Small intestine (tissue), 7 donors: ENCODE measurements at regions not wholly inside any gene's neighbourhood (a gene's known extent, or its start where the extent isn't known, plus 50 kb on each side); places are given as distances from the start of the nearest gene placed in this dataset.

Source experiments
- DNase-seq, 2 donors: peaks; one replicate each; pipeline versions ENCODE4 v3.0.0 to v3.0.0-alpha.2; 2013
- FAIRE-seq: peaks from 2 replicates; lab custom pipeline; 2012; peaks lifted over from hg19 to GRCh38; lab: Jason Lieb, UNC
- H3K27ac ChIP-seq, 3 donors: one replicate each; pipeline ENCODE4 v1.5.1; 2013; ENCODE audit warnings: low read length in 2 of 3, mild to moderate bottlenecking in 2 of 3, control low read depth in 1 of 3, inconsistent platforms in 1 of 3, low read depth in 1 of 3, moderate library complexity in 1 of 3
- H3K27me3 ChIP-seq, 3 donors: one replicate each; pipeline ENCODE4 v1.6.1; 2013; ENCODE audit warnings: low read length in 3 of 3, inconsistent platforms in 1 of 3; ENCODE audit not compliant: control insufficient read depth in 3 of 3, insufficient read depth in 3 of 3
- H3K36me3 ChIP-seq, 3 donors: one replicate each; pipeline ENCODE4 v1.6.1; 2013; ENCODE audit warnings: low read length in 3 of 3, inconsistent platforms in 1 of 3, low read depth in 1 of 3, mild to moderate bottlenecking in 1 of 3, moderate library complexity in 1 of 3; ENCODE audit not compliant: control insufficient read depth in 3 of 3, insufficient read depth in 2 of 3
- H3K4me1 ChIP-seq, 3 donors: one replicate each; pipeline ENCODE4 v1.6.1; 2013; ENCODE audit warnings: low read length in 2 of 3, inconsistent platforms in 1 of 3, low read depth in 1 of 3, mild to moderate bottlenecking in 1 of 3, moderate library complexity in 1 of 3; ENCODE audit not compliant: control insufficient read depth in 3 of 3, insufficient read depth in 2 of 3
- H3K4me3 ChIP-seq, 3 donors: one replicate each; pipeline ENCODE4 v1.5.1; 2013; ENCODE audit warnings: low read length in 3 of 3, control low read depth in 1 of 3, inconsistent platforms in 1 of 3, low read depth in 1 of 3, mild to moderate bottlenecking in 1 of 3, moderate library complexity in 1 of 3
- H3K9me3 ChIP-seq, 2 donors: one replicate each; pipeline ENCODE4 v1.6.1; 2013; ENCODE audit warnings: low read depth in 1 of 2, low read length in 1 of 2; ENCODE audit not compliant: control insufficient read depth in 2 of 2, insufficient read depth in 1 of 2
- WGBS, 3 donors: extraction: QIAGEN DNeasy Blood & Tissue Kit; methylation state at CpG; one replicate each; pipeline ENCODE4 v1.1.7; 2013; 5-methylcytosine and 5-hydroxymethylcytosine counted together
- donor health status: healthy with polysubstance abuse.
- donor health status: control.
- donor health status: control.
- donor health status: Bipolar disorder and iron deficiency.
- donor health status: healthy.

DNA sequence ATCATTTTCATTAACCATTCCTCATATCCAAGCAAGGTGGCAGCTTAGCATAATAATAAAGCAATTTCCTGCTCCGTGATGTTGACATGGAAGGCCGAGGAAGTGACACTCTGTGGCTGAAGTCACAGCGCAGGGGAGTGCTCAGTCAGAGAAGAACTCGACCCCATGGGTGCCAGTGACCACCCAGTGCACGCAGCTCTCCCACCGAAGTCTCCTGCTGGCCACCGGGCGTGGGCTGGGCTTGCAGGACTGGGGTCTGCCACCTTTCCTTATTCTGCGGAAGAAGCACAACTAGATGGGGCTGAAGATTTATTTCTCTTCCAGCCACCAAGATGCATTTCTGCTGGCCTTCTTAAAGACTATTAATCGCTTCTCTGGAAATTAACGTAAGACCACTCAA is 132.1 kb upstream of the SPACA7 start:
- no peak for FAIRE-seq
- H3K4me3 ChIP-seq: no peak overlapping the region
- H3K9me3 ChIP-seq: no peaks in the 10 kb centered on the region
- no peaks in the 10 kb centered on the region for H3K27me3 ChIP-seq
- no peak for DNase-seq
- WGBS, 3 donors: 71 to 76% (median 74%) methylated on average over 11 of the region's 11 CpGs
- no peaks in the 10 kb centered on the region for H3K36me3 ChIP-seq
- no peak overlapping the region for H3K27ac ChIP-seq
- H3K4me1 ChIP-seq: no peaks in the 10 kb centered on the region

DNA sequence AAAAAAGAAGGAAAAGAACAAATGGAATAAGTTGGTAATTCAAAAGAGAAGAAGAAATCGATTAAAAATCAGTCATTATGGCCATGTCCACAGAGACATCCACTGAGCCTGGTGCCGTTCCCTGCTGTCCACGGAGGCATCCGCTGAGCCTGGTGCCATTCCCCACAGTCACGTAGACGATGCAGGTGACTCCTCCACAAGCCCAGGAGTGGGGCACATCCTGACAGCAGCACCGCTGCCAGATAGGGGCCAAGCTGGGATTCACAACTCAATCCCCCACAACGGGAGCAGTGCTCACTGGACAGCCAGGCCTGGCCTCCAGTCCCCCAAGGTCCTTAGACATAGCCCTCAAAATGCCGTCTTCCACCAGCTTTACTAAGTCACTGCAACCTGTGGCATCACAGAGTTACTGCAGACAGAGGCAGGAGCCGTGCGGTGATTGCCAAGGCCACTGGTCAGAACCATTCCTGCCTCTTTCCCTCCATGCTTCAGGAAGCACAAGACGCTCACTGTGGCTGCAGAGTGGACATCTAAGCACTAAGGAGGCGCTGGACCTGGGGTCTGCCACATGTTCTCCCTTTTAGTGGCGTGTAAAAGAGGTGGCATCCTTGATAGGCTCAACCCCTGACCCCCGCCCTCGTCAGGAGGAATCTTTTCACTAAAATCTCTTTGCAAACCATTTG is 131.5 kb upstream of the SPACA7 start:
- Histone ChIP-seq H3K27me3 (no peaks in the 10 kb centered on the region), H3K4me1 (no peaks in the 10 kb centered on the region), H3K36me3 (no peaks in the 10 kb centered on the region), H3K4me3 (no peak overlapping the region), H3K9me3 (no peaks in the 10 kb centered on the region), H3K27ac (no peak overlapping the region)
- FAIRE-seq: no peak
- WGBS, 3 donors: 80 to 89% (median 86%) methylated on average over 16 of the region's 16 CpGs
- no peak for DNase-seq

DNA sequence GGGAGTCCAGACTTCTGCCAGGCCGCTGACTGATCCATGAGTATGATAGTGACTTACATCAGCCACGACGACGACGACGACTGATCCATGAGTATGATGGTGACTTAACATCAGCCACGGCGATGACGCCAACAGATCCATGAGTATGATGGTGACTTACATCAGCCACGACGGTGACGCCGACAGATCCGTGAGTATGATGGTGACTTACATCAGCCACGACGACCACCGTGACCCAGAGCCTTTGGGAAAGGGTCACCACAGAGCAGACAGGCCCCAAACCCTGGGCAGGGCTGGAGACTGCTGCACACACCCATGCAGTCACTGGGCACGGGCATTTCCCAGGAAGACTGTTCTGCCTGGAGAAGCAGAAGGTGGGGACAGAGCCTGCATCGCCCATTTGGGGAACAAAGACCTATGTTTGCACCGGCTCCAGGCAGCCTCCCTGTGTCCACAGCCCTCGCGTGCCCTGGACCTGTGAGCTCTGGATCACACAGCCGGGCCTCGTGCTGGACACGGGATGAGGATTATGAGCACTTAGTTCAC is 130.9 kb upstream of the SPACA7 start:
- Histone ChIP-seq H3K27me3 (no peaks in the 10 kb centered on the region), H3K9me3 (no peaks in the 10 kb centered on the region), H3K4me1 (no peaks in the 10 kb centered on the region), H3K27ac (no peak overlapping the region), H3K4me3 (no peak overlapping the region), H3K36me3 (no peaks in the 10 kb centered on the region)
- no peak for FAIRE-seq
- 90 to 93% (median 92%) methylated on average over 25 of the region's 25 CpGs for WGBS, 3 donors
- DNase-seq: no peak

DNA sequence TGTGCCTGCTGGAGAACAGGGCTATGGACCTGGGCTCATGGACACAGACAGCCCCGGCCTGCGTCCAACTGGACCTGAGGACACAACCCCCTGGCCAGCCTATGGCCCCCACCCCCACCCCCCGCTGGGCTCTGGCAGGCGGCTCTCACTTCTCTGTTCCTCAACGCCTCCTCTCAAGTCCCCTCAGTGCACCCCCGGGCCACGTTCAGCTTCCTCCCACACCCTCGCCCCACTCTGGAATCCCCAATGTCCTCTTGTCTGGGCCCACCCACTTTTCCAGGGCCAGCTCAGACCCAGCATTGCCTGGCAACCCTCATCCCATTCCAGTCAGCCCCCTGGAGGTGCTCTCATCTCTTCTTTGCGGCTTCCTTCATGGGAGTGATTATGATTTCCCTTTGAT is 130.2 kb upstream of the SPACA7 start:
- H3K4me3 ChIP-seq: no peak overlapping the region
- WGBS, 3 donors: 73 to 81% (median 75%) methylated on average over 9 of the region's 9 CpGs
- H3K27ac ChIP-seq: no peak overlapping the region
- no peaks in the 10 kb centered on the region for H3K4me1 ChIP-seq
- no peak for FAIRE-seq
- no peaks in the 10 kb centered on the region for H3K36me3 ChIP-seq
- H3K27me3 ChIP-seq: no peaks in the 10 kb centered on the region
- H3K9me3 ChIP-seq: no peaks in the 10 kb centered on the region
- DNase-seq: no peak

DNA sequence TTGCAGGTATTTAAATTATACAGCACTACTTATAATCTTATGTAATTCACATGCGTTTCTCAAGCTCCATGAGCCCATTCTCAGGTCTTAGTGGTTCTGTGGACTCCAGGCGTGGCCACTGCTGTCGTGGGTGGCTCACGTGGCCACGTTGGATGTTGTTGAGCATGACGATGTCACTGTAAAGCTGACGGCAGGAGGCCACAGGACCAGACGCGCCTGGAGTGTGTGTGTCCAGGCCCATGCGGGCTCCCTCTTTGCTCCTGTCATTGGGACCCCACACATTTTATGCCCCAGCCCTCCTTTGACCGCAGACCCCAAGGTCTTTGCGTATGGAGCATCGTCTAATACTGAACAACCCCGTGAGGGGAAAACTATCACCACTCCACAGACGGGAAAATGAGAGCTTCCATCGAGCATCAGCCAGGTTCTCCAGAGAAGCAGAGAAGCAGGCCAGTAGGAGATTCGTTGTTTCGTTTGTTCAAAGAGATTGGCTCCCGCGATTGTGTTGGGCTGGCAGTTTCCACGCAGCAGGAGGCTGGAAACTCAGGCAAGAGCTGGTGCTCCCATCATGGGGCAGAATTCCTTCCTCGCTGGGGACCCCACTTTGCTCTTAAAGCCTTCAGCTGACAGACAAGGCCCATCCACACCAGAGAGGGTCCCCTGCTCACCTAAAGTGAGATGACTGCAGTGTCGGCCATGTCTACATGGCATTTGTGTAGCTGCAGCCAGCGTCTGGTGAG is 129.3 kb upstream of the SPACA7 start:
- Histone ChIP-seq H3K27me3 (no peaks in the 10 kb centered on the region), H3K9me3 (no peaks in the 10 kb centered on the region), H3K4me3 (no peak overlapping the region), H3K4me1 (no peaks in the 10 kb centered on the region), H3K36me3 (no peaks in the 10 kb centered on the region), H3K27ac (no peak overlapping the region)
- 85 to 92% (median 87%) methylated on average over 24 of the region's 24 CpGs for WGBS, 3 donors
- FAIRE-seq (no peak), DNase-seq (no peak)

DNA sequence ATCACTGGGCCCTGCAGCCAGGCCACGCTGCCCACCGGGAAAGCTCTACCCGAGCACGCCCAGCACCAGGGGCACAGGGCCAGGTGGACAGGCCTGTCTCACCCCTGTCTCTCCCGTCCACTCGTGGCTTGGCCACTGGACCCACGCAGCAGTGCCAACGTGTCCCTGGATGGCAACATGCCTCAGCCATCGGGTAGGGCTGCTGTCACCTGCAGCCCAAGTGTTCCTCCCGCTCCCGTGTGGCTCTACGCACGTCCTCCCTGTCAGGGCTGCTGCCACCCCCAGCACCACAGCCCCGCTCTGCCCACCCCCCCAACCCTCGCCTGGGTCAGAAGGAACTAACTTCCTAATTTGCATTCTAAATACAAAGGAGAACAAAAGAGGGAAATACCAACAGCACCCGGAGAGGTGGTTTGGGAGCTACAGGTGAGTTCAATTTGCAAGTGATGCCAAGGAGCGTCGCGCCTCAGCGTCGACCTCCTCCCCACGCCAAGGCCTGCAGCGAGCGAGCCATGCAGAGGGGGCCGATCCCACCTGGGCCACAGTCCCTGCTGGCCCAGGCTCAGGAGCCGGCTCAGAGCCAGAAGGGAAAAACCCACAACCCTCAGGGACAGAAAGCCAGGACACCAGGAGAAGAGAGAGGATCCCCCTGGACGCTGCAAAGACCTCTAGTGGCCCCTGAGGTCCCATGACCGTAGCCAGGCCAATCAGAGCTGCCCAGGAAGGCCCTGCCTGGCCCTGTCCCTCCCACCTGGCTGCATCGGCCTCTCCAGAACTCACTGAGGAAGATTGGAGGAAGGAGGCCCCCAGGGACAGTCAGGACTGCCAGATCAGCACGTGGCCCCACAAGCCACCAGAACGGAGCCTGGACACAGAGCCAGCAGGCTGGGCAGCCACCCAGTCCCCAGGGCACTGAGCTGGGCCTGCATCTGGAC is 128.4 kb upstream of the SPACA7 start:
- Histone ChIP-seq H3K4me3 (no peak overlapping the region), H3K27me3 (no peaks in the 10 kb centered on the region), H3K36me3 (no peaks in the 10 kb centered on the region), H3K4me1 (no peaks in the 10 kb centered on the region), H3K27ac (no peak overlapping the region), H3K9me3 (no peaks in the 10 kb centered on the region)
- FAIRE-seq: no peak
- DNase-seq: no peak
- 79 to 85% (median 85%) methylated on average over 29 to 31 of the region's 31 CpGs for WGBS, 3 donors

DNA sequence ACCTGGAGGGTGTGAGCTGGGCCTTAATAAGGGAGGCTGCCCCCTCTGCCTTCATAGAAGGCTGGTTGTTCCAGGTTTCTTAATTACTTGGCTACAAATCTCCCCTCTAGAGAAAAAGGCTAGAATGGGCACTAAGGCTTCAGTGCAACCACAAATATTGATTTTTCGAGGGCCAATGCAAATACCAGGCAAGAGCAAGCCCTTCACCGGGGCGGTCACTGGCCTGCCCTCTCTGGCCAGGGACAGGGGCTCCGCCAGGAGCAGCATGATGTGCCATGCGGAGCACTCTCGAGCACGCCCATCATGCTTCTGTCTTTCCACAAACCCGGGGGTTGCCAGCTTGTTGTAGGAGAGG is 127.8 kb upstream of the SPACA7 start:
- H3K27me3 ChIP-seq: no peaks in the 10 kb centered on the region
- no peak overlapping the region for H3K27ac ChIP-seq
- no peak for FAIRE-seq
- H3K4me1 ChIP-seq: no peaks in the 10 kb centered on the region
- no peak for DNase-seq
- 70 to 74% (median 72%) methylated on average over 8 of the region's 8 CpGs for WGBS, 3 donors
- no peak overlapping the region for H3K4me3 ChIP-seq
- H3K36me3 ChIP-seq: no peaks in the 10 kb centered on the region
- H3K9me3 ChIP-seq: no peaks in the 10 kb centered on the region

DNA sequence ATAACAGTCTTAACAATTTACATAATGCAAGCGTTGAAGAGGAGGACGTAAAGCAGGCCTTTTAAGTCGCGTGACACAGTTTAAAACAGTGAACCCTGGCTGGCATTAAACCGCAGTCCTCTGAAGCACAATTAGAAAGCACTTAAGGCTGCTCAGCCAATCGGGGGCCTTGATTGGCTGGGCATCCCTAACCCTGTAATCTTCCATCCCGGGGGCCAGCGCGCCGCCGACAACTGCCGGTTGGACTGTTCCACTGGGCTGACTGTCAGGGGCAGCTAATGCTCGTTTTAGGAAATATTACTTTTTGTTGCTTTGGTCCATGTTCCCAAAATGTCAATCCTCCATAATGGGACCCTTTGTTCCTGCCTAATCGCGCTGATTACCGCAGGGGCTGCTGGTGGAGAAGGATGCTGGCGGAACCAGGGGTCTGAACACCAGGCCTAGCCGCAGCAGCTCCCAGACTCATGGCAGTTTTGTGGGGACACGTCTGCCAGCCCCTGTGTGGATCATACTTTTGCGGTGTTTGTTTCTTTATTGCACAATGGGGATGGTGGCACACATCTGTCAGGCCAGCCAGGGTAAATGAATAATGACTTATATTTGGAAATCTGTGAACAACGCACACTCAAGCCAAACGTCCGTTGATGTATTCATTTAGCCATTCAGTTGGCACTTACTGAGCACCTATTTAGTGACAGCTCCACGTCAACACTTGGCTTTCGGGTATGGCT is 127.1 kb upstream of the SPACA7 start:
- Histone ChIP-seq H3K27ac (no peak overlapping the region), H3K4me1 (no peaks in the 10 kb centered on the region), H3K4me3 (no peak overlapping the region), H3K27me3 (no peaks in the 10 kb centered on the region), H3K9me3 (no peaks in the 10 kb centered on the region), H3K36me3 (no peaks in the 10 kb centered on the region)
- DNase-seq (no peak), FAIRE-seq (no peak)
- WGBS, 3 donors: 73 to 85% (median 80%) methylated on average over 25 of the region's 25 CpGs
